Heart left ventricle (tissue), 16 donors: ENCODE measurements at regions not wholly inside any gene's neighbourhood (a gene's known extent, or its start where the extent isn't known, plus 50 kb on each side); places are given as distances from the start of the nearest gene placed in this dataset.

ENCODE experiments used
- ATAC-seq, 4 donors: fragments of 200-7000 bp; cut with Tn5 transposase; one replicate each; pipeline ENCODE4 v1.9.1; 2020 to 2022; ENCODE audit warnings: moderate library complexity in 4 of 4, mild to moderate bottlenecking in 3 of 4, moderate number of reproducible peaks in 1 of 4
- DNase-seq, 5 donors: peaks; one replicate each; pipeline ENCODE4 v3.0.0-alpha.2; 2020
- H3K27ac ChIP-seq, 12 donors: fragments of 200-600 bp; sonication (generic) in 4 of 12; one replicate each; pipeline versions ENCODE4 v1.5.0 to v1.8.0; 2016 to 2022; ENCODE audit warnings: mild to moderate bottlenecking in 2 of 12
- H3K27me3 ChIP-seq, 9 donors: fragments of 200-600 bp; sonication (generic) in 2 of 9; one replicate each; pipeline versions ENCODE4 v1.5.1 to v1.8.0; 2016 to 2022; ENCODE audit warnings: mild to moderate bottlenecking in 3 of 9
- H3K36me3 ChIP-seq, 9 donors: fragments of 200-600 bp; sonication (generic) in 2 of 9; one replicate each; pipeline versions ENCODE4 v1.5.0 to v1.8.0; 2018 to 2022; ENCODE audit warnings: mild to moderate bottlenecking in 2 of 9
- H3K4me1 ChIP-seq, 12 donors: fragments of 200-600 bp; sonication (generic) in 4 of 12; one replicate each; pipeline versions ENCODE4 v1.5.0 to v1.8.0; 2016 to 2022; ENCODE audit warnings: mild to moderate bottlenecking in 3 of 12
- H3K4me3 ChIP-seq, 12 donors: fragments of 200-600 bp; sonication (generic) in 4 of 12; one replicate each; pipeline versions ENCODE4 v1.5.0 to v1.8.0; 2017 to 2022; ENCODE audit warnings: mild to moderate bottlenecking in 9 of 12, moderate library complexity in 4 of 12
- H3K9me3 ChIP-seq, 12 donors: fragments of 200-600 bp; sonication (generic) in 4 of 12; one replicate each; pipeline versions ENCODE4 v1.5.0 to v1.8.0; 2016 to 2022; ENCODE audit warnings: mild to moderate bottlenecking in 1 of 12
- POLR2A ChIP-seq, 2 donors: fragments of 450-650 bp; IDR thresholded peaks; one replicate each; pipeline ENCODE4 v1.6.1; 2017; ENCODE audit warnings: antibody characterized with exemption in 2 of 2, mild to moderate bottlenecking in 2 of 2, moderate library complexity in 2 of 2
- WGBS, 4 donors: extraction: QIAGEN DNeasy Blood & Tissue Kit in 2 of 4; methylation state at CpG; one replicate each; pipeline versions ENCODE4 v1.1.5 to v1.1.7; 2013 to 2018; 5-methylcytosine and 5-hydroxymethylcytosine counted together
- intact Hi-C, 10 donors: fragments of 100-400 bp; cut with DNase I; formaldehyde crosslinking; loops; one replicate each; pipeline versions ENCODE4 v1.11.1 to v1.14.2; 2022
- TF ChIP-seq, protein P1 (sequence below), 12 donors: fragments of 200-600 bp; sonication (generic) in 4 of 12; IDR thresholded peaks; one replicate each; pipeline versions ENCODE4 v1.5.0 to v1.8.0; 2018 to 2022; ENCODE audit warnings: antibody characterized with exemption in 12 of 12, mild to moderate bottlenecking in 5 of 12
- donor health status: ischemic (EF 13 %, LVEDD 7.1; RV severe dilation, severe dysfunction).
- donor health status: healthy with polysubstance abuse.
- donor health status: DM: no; HTN: yes; CAD: no.
- donor health status: DM: no; HTN: no; CAD: no.
- donor health status: ischemic (EF 25% LVEDD 6.9; RV normal size, moderate dysfunction).
- donor health status: ischemic (EF 25% LVEDD 5.7; RV mildly dilated, moderate dysfunction).
- donor health status: healthy.
- donor health status: DM: yes; HTN: yes; CAD: no.
- donor health status: ischemic (EF 35%, LVEDD 5.7; RV mildly dilated, moderate dysfunction).
- donor health status: nonischemic (EF 11% LVEDD 7.7; RV severe dilation, severe dysfunction).
- donor health status: DM: yes; HTN: yes; CAD: no.
- donor health status: PGD.
- donor health status: ischemic (EF 29% LVEDD 5.4; RV normal size, mild dysfunction).
- donor health status: nonischemic (EF 23%, LVEDD 6.1; RV moderate dilation, normal function).

DNA sequence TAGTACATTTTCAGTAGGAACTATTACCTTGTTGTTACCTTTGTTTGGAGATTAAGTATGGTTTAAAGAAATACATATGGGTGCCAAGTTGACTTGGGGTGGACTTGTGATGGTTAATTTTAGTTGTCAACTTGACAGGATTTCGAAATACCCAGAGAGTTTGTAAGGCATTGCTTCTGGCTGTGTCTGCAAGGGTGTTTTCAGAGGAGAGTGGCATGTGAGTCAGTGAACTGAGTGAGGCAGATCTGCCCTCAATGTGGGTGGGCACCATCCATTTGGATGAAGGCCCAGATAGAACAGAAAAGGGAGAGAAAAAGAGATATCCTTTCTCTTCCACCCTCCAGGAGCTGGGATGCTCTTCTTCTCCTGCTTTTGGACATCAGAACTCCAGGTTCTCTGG, 315.5 kb downstream of the GPATCH2 start:
- intact Hi-C loops: no loop called here
- Histone ChIP-seq H3K27ac (no peak overlapping the region), H3K4me3 (no peak overlapping the region), H3K36me3 (no peaks in the 10 kb centered on the region), H3K27me3 (no peaks in the 10 kb centered on the region), H3K9me3 (no peaks in the 10 kb centered on the region), H3K4me1 (no peaks in the 10 kb centered on the region)
- TF ChIP-seq POLR2A (IDR thresholded peaks at IDR 0.05): no peak
- TF ChIP-seq, protein P1, sequence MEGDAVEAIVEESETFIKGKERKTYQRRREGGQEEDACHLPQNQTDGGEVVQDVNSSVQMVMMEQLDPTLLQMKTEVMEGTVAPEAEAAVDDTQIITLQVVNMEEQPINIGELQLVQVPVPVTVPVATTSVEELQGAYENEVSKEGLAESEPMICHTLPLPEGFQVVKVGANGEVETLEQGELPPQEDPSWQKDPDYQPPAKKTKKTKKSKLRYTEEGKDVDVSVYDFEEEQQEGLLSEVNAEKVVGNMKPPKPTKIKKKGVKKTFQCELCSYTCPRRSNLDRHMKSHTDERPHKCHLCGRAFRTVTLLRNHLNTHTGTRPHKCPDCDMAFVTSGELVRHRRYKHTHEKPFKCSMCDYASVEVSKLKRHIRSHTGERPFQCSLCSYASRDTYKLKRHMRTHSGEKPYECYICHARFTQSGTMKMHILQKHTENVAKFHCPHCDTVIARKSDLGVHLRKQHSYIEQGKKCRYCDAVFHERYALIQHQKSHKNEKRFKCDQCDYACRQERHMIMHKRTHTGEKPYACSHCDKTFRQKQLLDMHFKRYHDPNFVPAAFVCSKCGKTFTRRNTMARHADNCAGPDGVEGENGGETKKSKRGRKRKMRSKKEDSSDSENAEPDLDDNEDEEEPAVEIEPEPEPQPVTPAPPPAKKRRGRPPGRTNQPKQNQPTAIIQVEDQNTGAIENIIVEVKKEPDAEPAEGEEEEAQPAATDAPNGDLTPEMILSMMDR (IDR thresholded peaks at IDR 0.05): no peak
- 36 to 74% (median 58%) methylated on average over 1 of the region's 1 CpG for WGBS, 4 donors
- DNase-seq (no peak), ATAC-seq (no peak)

DNA sequence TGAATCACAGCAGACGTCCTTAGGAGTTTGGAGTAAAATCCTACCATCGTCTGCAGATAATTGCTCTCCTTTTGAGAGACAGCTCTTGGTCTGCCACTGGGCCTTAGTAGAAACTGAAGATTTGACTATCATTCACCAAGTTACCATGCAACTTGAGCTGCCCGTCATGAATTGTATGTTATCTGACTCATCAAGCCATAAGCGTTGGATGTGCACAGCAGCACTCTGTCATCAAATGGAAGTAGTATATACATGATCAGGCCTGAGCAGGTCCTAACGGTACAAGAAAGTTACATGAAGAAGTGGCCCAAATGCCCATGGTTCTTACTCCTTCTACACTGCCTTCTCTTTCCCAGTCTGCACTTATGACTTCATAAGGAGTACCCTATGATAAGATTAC, 317.8 kb downstream of the GPATCH2 start:
- intact Hi-C loops: no loop called here
- Histone ChIP-seq H3K27me3 (no peaks in the 10 kb centered on the region), H3K36me3 (no peaks in the 10 kb centered on the region), H3K4me1 (no peaks in the 10 kb centered on the region), H3K9me3 (no peaks in the 10 kb centered on the region), H3K27ac (no peak overlapping the region), H3K4me3 (no peak overlapping the region)
- TF ChIP-seq, protein P1 (IDR thresholded peaks at IDR 0.05): no peak
- TF ChIP-seq POLR2A (IDR thresholded peaks at IDR 0.05): no peak
- 82 to 90% (median 87%) methylated on average over 5 of the region's 5 CpGs for WGBS, 4 donors
- ATAC-seq (no peak), DNase-seq (no peak)

GRCh38 chr1:217311766-217312165, 319.1 kb downstream of the GPATCH2 start:
- no peak overlapping the region for H3K4me3 ChIP-seq
- no peaks in the 10 kb centered on the region for H3K27me3 ChIP-seq
- TF ChIP-seq POLR2A (IDR thresholded peaks at IDR 0.05): no peak
- TF ChIP-seq, protein P1 (IDR thresholded peaks at IDR 0.05): peak in 3 of 12 donors; percentile 11 to 12 (median 11)
- ATAC-seq: no peak
- no peak overlapping the region for H3K27ac ChIP-seq
- no peaks in the 10 kb centered on the region for H3K4me1 ChIP-seq
- WGBS, 4 donors: 38 to 54% (median 45%) methylated on average over 1 of the region's 1 CpG
- no peaks in the 10 kb centered on the region for H3K36me3 ChIP-seq
- DNase-seq: no peak
- H3K9me3 ChIP-seq: no peaks in the 10 kb centered on the region
- intact Hi-C loops: no loop called here

GRCh38 chr1:217311269-217311668, 319.6 kb downstream of the GPATCH2 start:
- no peak overlapping the region for H3K4me3 ChIP-seq
- no peaks in the 10 kb centered on the region for H3K27me3 ChIP-seq
- no peaks in the 10 kb centered on the region for H3K36me3 ChIP-seq
- H3K9me3 ChIP-seq: no peaks in the 10 kb centered on the region
- H3K4me1 ChIP-seq: no peaks in the 10 kb centered on the region
- intact Hi-C loops: no loop called here
- TF ChIP-seq, protein P1 (IDR thresholded peaks at IDR 0.05): no peak
- TF ChIP-seq POLR2A (IDR thresholded peaks at IDR 0.05): no peak
- DNase-seq: no peak
- H3K27ac ChIP-seq: no peak overlapping the region
- WGBS, 4 donors: 81 to 90% (median 87%) methylated on average over 2 of the region's 2 CpGs
- ATAC-seq: no peak
